RCC 7860 (cell line): ENCODE measurements at regions not wholly inside any gene's neighbourhood (a gene's known extent, or its start where the extent isn't known, plus 50 kb on each side); places are given as distances from the start of the nearest gene placed in this dataset.
"Not testable (repeated sequence)": the region's sequence is repeated elsewhere in the genome, so short reads cannot be mapped to it uniquely, and the experiment has no call there.

Experiments
- DNase-seq: peaks from one replicate; pipeline ENCODE4 v3.0.0-alpha.2; 2015; ENCODE audit warnings: low spot score
- FAIRE-seq: peaks from 2 replicates; lab custom pipeline; 2012; peaks lifted over from hg19 to GRCh38; lab: Jason Lieb, UNC

DNA sequence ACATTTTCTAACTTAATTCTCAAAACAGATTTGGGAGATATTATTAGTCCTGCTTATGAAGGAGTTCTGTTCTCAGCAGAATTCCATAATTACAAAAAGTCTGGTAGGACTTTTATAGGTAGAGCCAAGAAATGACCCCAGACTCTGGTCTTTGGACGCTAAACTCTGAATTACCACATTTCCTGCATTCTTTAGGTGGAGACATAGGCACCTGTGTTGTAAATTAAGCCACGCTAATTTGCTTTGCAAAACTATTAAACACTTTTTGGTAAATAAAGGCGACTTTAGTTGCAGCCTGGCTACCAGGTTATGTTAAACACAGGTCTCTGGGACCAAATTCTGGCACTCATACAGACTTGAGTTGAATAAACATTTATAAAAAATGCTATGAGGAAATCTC lies 77.7 kb downstream of the C9orf152 start:
- DNase-seq (no peak), FAIRE-seq (no peak)

DNA sequence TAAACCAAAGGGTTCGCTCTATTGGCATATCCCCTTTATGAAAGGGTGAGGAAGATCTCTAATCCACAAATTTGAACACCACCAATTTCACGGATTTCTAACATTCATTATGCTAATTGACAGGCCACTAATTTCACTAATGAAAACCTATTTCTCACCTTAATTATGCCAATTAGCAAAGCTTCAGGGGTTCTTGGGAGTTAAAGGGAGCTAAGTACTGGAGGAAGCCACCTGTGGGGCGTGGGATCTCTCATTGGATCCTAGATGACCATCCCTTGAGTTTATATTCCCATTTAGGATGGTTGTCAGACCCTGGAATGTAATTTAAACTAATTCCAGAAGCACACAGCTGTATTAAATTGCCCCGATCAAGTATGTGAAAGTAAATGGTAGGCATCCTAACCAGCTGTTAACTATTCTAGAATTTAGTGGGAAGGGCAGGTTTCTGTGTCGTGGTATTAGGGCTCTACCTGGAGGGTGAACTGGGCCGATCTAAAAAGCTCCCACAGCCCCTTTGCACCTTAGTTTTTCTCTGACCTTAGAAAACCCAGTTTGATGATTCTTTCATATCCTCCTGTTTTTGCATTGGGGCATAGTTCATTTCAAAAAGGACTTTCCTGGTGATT lies 77.1 kb downstream of the C9orf152 start:
- no peak for DNase-seq
- no peak for FAIRE-seq

DNA sequence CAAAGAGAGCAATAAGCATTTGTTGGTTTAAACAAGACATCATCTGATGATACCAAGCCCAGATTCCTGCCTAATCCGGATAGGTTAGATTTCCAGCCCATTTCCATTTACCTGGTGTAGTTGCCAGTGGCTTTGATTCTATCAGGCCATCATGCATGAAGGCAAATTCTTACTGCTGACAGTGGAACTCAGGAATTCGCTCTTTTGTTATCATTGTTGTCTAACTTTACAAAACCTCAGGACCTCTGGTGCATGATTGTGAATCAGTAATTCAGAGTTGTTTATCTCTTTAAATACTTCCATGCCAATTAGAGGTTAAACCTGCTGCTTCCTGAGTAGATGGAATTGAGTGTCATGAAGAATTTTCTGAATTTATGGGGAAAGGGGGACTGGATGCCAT lies 76.5 kb downstream of the C9orf152 start:
- DNase-seq (peak; percentile 38), FAIRE-seq (no peak)

DNA sequence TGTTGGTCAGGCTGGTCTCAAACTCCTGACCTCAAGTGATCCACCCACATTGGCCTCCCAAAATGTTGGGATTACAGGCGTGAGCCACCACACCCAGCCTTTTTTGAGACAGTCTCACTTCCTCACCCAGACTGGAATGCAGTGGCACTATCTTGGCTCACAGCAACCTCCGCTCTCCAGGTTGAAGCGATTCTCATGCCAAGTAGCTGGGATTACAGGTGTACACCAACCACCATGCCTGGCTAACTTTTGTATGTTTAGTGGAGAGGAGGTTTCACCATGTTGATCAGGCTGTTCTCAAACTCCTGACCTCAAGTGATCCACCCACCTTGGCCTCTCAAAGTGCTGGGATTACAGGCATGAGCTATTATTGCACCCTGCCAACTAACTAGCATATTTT lies 75.4 kb downstream of the C9orf152 start:
- FAIRE-seq: not testable (repeated sequence)

DNA sequence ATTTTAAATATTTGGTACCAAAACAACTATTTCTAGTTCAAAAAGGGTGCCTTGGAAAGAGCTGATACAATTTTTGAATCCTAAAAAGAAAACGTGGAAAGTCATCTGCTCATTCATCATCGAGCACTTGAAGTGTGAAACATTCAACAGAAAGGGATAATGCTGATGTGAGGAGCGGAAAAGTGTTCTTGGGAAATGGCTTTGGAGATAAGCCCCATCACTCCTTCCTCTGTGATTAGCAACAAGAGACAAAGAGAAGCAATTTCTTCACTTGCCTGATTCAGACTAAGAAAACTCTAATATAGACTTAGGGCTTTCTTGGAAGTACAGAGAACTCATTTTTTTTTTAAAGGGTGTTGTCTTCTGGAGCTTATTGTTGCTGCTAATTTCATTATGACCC lies 74.9 kb downstream of the C9orf152 start:
- DNase-seq (no peak), FAIRE-seq (no peak)

More for the DNA sequence above, 75.4 kb downstream of the C9orf152 start:
- DNase-seq: not testable (repeated sequence)

DNA sequence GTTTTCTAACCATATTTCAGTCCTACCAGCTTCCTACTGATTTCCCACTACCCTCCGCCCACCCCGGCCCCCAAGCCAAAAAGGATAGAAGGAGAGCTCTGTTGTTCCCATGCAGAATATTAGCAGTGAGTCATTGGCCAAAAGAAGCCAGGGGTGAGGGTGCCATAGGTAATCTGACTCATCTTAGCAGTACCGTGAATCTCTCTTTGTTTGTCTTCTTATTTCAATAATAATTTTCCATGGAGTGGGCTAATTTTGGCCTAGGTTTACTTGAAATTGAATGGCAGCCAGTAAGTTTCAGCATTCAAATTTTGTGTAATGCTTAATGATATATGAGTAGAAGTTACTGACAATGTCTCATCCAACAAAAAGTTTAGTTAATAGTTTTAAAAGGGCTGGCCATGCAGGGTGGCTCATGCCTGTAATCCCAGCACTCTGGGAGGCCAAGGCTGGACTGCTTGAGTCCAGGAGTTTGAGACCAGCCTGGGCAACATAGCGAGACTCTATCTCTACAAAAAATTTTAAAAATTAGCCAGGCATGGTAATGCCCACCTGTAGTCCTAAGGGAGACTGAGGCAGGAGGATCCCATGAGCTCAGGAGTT lies 74.2 kb downstream of the C9orf152 start:
- FAIRE-seq (peak; percentile 46), DNase-seq (peak; percentile 36)

DNA sequence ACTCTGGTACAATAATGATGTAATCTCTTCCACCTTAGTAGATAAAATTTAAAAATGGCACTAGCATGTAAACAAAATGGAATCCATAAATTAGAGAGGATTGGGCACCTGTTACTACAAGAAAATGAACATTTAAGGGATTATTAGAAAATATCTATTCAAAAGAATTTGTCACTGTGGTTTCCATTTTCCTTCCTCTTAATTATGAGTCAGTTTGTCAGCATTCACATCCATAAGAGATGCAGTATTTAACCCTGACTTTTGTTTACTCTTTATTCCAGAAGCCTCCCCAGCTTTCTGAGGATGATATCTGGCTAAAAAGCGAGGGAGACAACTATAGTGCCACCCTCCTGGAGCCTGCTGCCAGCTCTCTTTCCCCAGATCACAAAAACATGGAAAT lies 72.1 kb downstream of the C9orf152 start:
- no peak for FAIRE-seq

DNA sequence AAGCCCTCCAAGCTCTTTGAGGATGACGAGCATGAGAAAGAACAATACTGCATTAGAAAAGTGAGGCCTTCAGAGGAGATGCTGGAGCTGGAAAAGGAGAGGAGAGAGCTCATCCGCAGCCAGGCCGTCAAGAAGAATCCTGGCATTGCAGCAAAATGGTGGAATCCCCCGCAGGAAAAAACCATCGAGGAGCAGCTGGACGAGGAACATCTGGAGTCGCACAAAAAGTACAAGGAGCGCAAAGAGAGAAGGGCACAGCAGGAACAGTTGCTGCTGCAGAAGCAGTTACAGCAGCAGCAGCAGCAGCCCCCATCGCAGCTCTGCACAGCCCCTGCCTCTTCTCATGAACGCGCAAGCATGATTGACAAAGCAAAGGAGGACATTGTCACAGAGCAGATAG lies 71.2 kb downstream of the C9orf152 start:
- FAIRE-seq: no peak
- no peak for DNase-seq

More for the DNA sequence above, 72.1 kb downstream of the C9orf152 start:
- DNase-seq: no peak

DNA sequence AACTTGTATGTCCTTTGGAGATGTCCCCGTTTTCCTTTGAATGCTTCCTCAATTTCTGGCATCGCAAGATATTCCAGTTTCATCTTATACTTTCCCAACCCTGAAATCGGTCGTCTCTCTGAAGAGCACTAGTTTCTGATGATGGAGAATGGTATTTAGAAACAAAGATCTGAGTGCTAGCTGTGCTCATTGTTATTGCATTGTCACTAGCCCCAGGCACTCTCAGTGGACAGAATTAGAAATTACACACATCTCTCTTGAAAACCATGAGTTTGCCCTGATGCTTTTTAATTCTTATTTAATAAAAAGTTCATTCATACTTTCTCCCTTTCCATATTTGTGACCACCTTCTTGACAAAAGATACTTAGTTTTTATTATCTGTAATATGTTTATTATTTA lies 67.7 kb downstream of the C9orf152 start:
- DNase-seq (no peak), FAIRE-seq (no peak)

DNA sequence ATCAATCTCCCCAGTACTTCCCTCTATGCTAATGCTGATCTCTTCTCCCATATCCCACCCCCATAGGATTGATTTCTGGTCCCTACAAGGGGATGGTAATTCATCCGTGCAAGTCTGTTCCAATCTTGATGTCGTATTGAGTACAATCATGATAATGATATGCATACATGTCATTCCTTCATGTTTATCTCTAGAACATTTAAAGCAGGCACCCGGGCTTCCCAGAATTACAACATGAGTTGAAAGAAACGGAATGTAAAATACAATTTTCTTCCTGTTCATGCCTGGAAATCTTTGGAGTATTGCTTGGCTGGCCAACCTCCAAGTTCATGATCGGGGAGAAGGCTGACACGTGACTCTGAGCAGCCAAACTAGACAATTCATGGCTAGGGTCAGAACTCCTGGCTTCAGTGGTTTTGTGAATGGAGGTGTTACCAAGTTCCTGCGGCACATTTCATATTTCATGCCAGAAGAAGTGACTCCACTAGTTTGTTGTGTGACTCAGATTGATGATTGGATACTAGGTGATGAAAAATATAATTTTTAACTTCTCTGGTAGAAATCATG lies 66.6 kb downstream of the C9orf152 start:
- DNase-seq (peak; percentile 98), FAIRE-seq (peak; percentile 99)

DNA sequence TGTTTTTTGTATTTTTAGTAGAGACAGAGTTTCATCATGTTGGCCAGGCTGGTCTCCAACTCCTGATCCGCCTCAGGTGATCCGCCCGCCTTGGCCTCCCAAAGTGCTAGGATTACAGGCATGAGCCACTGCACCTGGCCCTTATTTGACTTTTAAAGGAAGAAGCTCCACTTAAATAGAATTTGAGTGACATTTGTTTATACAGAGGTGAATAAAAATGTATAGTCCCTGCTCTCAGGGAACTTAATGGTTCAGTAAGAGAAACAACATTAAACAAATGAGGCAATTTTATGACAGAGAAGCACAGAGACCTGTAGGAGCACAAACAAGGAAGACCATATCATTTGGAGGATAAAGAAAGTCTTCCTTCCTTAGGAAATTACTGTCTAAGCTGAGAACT lies 65.7 kb downstream of the C9orf152 start:
- DNase-seq: no peak
- FAIRE-seq: no peak

DNA sequence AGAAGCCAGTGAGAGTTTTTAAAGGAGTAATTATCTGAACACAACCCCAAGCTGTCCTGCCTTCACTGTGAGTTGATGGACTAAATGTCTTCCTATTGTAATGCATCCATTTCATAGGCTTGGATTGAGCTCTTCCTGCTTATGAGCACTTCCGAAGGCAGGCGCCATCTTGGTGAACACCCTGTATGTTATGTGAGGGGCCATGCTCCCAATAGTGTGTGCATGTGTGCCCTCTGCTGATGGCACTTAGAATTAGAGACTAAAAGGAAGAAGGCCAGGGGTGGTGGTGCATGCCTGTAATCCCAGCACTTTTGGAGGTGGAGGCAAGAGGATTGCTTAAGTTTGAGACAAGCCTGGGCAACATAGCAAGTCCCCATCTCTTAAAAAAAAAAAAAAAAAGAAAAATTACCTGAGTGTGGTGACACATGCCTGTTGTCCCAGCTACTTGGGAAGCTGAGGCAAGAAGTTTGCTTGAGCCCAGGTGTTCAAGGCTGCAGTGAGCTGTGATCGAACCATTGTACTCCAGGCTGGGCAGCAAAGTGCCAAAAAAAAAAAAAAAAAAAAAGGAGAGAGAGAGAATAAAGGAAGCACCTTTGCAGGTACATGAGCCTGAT lies 65.0 kb downstream of the C9orf152 start:
- FAIRE-seq (no peak), DNase-seq (no peak)

DNA sequence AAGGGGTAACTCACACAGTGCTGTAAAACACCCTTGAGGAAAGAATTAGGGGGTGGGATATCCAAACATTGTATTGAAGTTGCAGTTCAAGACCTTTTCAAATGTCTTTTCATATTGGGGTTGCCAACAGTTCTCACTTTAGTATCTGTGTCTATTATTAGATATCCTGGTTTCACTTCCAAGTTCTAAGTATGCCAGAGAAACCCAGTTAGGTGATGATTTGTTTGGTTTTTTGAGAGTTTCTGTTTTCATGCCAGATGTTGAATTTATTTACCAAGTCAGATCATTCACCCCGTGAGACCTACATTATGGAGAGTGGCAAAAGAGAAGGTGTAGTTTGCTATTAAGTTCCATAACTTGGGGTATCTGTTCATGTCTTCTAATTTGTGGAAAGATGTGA lies 64.5 kb downstream of the C9orf152 start:
- FAIRE-seq (no peak), DNase-seq (no peak)

DNA sequence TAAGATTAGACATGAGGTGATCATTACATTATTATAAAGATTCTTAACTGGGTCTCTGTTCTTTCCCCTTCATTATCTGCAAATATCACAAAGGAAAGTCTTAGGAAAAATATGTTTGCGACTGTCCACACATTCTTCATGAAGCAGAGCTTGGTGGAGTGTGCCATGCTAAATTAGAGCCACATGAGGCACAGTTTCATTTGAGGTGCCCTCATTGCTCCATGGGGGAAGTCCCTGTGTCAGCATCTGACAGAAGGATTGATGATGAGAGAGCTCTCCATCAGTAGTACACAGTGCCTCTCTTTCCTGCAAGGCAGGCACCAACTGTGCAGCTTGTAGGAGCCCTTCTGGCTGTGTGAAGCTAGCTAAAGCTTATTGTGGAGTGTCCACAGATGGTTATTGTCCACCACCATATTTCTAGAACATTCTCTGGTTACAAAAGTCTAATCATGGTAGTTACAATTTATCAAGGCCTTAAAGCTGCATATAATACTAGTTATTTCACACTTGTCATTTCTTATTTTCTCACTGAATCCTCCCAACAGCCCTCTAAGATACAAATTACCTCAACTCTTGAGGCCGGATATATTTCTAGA lies 63.9 kb downstream of the C9orf152 start:
- FAIRE-seq: no peak
- DNase-seq: no peak

DNA sequence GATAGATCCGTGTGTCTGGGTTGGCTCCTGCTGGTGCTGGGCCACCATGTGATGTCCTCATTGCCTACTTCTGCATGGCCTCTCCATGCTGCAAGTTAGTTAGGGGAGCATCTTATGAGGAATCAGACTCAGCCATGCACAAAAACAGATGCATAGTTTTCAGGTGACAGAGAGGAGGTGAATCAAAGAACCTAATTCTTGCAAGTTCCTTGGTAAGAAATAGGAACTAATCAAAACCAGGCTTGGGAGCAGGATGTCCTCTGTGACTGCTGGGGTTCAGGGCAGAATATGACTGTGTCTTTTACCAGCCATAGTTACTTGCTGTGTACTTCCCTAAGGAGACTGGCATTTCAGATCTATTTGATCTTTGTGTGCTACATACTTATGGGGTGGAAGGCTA lies 61.6 kb downstream of the C9orf152 start:
- FAIRE-seq (no peak), DNase-seq (no peak)

DNA sequence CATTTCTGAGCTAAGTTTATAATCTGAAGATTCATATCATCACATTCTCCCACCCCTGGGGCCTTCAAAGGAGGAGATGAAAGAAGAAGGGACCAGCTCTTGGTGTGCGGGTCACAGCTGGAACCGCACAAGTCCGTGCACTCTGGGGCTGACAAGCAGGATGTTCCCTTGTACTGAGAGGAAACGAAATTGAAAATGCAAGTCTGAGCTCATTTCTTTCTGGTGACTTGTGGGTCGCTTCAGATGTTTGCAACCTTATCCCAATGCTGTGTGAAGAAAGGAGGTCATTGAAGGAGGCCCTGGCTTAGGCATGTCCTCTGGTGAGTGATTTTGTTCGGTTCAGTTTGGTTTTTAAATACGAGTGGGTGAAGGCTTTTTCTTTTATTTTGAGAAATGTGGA lies 59.6 kb downstream of the C9orf152 start:
- no peak for FAIRE-seq
- DNase-seq: no peak

DNA sequence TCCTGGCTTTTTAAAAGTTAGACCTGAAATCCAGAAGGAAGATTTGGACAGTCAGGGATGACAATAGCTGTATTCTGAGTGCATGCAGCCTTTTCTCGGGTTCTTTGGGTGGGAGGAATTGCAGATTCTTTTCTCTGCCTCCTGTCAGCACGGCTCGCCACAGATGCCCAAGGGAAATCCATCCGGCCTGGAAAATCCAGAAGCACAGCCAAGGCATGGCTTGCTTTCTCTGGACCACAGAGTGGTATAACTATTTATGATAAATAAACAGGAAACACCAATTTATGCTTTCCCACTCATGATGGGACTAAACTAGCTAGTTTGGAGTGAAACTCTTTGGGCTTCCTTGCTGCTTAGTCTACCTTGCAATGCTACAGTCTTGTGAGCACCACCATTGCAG lies 59.1 kb downstream of the C9orf152 start:
- DNase-seq (no peak), FAIRE-seq (no peak)
